ENCODE measurements at regions not wholly inside any gene's neighbourhood (a gene's known extent, or its start where the extent isn't known, plus 50 kb on each side); places are given as distances from the start of the nearest gene placed in this dataset.
"Not testable (repeated sequence)": the region's sequence is repeated elsewhere in the genome, so short reads cannot be mapped to it uniquely, and the experiment has no call there.

- DNase-seq = no peak
Measured at GRCh38 chr6:145091586-145092142, 643.7 kb downstream of the EPM2A start.

- DNase-seq = no peak
Measured at GRCh38 chr6:145092554-145092953, 642.8 kb downstream of the EPM2A start.

- DNase-seq = no peak
Measured at GRCh38 chr6:145093226-145093625, 642.1 kb downstream of the EPM2A start.

GRCh38 chr6:145096846-145097245 is 638.5 kb downstream of the EPM2A start:
- DNase-seq = no peak

- DNase-seq = not testable (repeated sequence)
Measured at GRCh38 chr6:145098127-145098526, 637.2 kb downstream of the EPM2A start.

- DNase-seq = no peak
Measured at GRCh38 chr6:145099713-145100112, 635.6 kb downstream of the EPM2A start.

- DNase-seq = peak; percentile 2
Measured at GRCh38 chr6:145110109-145110508, 625.2 kb downstream of the EPM2A start.

- DNase-seq = not testable (repeated sequence)
Measured at GRCh38 chr6:145111407-145111806, 623.9 kb downstream of the EPM2A start.

- no peak for DNase-seq
Measured at GRCh38 chr6:145112711-145113148, 622.6 kb downstream of the EPM2A start.

- no peak for DNase-seq
Measured at GRCh38 chr6:145115638-145116037, 619.7 kb downstream of the EPM2A start.

GRCh38 chr6:145116591-145117178 is 618.6 kb downstream of the EPM2A start:
- peak; percentile 13 for DNase-seq

GRCh38 chr6:145118224-145118623 is 617.1 kb downstream of the EPM2A start:
- DNase-seq = no peak

GRCh38 chr6:145119081-145119480 is 616.2 kb downstream of the EPM2A start:
- no peak for DNase-seq

GRCh38 chr6:145132709-145133108 is 602.6 kb downstream of the EPM2A start:
- no peak for DNase-seq

- no peak for DNase-seq
Measured at GRCh38 chr6:145135702-145136101, 599.6 kb downstream of the EPM2A start.

- peak; percentile 23 for DNase-seq
Measured at GRCh38 chr6:145137425-145137824, 597.9 kb downstream of the EPM2A start.

GRCh38 chr6:145138469-145139139 is 596.7 kb downstream of the EPM2A start:
- no peak for DNase-seq

GRCh38 chr6:145139140-145139850 is 596.0 kb downstream of the EPM2A start:
- no peak for DNase-seq

GRCh38 chr6:145139895-145140294 is 595.4 kb downstream of the EPM2A start:
- DNase-seq = no peak

GRCh38 chr6:145141572-145141971 is 593.7 kb downstream of the EPM2A start:
- no peak for DNase-seq

- no peak for DNase-seq
Measured at GRCh38 chr6:145142958-145143357, 592.4 kb downstream of the EPM2A start.

GRCh38 chr6:145143379-145143778 is 591.9 kb downstream of the EPM2A start:
- DNase-seq = no peak

- peak; percentile 6 for DNase-seq
Measured at GRCh38 chr6:145147559-145147958, 587.8 kb downstream of the EPM2A start.

All from DMS53 (cell line).